ENCODE measurements at regions not wholly inside any gene's neighbourhood (a gene's known extent, or its start where the extent isn't known, plus 50 kb on each side); places are given as distances from the start of the nearest gene placed in this dataset.
"Not testable (repeated sequence)": the region's sequence is repeated elsewhere in the genome, so short reads cannot be mapped to it uniquely, and the experiment has no call there.

GRCh38 chr20:30499716-30500446, 757.6 kb upstream of the DEFB115 start:
- not testable (repeated sequence) for TF ChIP-seq CTCF (IDR thresholded peaks at IDR 0.05; ENCODE audit: insufficient read depth, low read length); POLR2AphosphoS5 (IDR thresholded peaks at IDR 0.05; ENCODE audit: low read depth); REST (IDR thresholded peaks at IDR 0.05; ENCODE audit: insufficient replicate concordance, low read depth); GABPA (IDR thresholded peaks at IDR 0.05; ENCODE audit: low read depth)

Measured in HL-60 (cell line).